ENCODE measurements at regions not wholly inside any gene's neighbourhood (a gene's known extent, or its start where the extent isn't known, plus 50 kb on each side); places are given as distances from the start of the nearest gene placed in this dataset.

DNA sequence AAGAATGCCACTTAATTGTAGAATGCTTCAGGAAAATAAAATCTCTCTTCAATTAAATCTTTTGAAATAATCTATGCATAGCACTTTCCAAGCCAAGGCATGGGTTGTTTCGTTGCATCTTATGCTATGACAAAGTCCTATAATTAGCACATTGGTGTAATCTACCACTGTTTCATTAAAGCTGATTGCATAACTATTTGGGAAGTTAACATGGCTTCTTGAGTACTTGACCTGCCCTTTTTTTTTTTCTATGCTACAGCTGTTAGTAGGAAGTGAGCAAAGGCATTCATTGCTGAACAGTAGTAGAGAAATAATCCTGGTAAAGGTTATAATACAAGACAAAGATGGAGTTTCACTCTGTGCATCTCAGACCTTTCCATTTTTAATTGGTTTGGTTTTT is 557.2 kb upstream of the CELF2 start:
- TF ChIP-seq, protein P1, sequence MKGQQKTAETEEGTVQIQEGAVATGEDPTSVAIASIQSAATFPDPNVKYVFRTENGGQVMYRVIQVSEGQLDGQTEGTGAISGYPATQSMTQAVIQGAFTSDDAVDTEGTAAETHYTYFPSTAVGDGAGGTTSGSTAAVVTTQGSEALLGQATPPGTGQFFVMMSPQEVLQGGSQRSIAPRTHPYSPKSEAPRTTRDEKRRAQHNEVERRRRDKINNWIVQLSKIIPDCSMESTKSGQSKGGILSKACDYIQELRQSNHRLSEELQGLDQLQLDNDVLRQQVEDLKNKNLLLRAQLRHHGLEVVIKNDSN (IDR thresholded peaks at IDR 0.05) = no peak
- TF ChIP-seq, protein P2, sequence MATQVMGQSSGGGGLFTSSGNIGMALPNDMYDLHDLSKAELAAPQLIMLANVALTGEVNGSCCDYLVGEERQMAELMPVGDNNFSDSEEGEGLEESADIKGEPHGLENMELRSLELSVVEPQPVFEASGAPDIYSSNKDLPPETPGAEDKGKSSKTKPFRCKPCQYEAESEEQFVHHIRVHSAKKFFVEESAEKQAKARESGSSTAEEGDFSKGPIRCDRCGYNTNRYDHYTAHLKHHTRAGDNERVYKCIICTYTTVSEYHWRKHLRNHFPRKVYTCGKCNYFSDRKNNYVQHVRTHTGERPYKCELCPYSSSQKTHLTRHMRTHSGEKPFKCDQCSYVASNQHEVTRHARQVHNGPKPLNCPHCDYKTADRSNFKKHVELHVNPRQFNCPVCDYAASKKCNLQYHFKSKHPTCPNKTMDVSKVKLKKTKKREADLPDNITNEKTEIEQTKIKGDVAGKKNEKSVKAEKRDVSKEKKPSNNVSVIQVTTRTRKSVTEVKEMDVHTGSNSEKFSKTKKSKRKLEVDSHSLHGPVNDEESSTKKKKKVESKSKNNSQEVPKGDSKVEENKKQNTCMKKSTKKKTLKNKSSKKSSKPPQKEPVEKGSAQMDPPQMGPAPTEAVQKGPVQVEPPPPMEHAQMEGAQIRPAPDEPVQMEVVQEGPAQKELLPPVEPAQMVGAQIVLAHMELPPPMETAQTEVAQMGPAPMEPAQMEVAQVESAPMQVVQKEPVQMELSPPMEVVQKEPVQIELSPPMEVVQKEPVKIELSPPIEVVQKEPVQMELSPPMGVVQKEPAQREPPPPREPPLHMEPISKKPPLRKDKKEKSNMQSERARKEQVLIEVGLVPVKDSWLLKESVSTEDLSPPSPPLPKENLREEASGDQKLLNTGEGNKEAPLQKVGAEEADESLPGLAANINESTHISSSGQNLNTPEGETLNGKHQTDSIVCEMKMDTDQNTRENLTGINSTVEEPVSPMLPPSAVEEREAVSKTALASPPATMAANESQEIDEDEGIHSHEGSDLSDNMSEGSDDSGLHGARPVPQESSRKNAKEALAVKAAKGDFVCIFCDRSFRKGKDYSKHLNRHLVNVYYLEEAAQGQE (IDR thresholded peaks at IDR 0.05; ENCODE audit: low read depth) = no peak
- TF ChIP-seq, protein P3, sequence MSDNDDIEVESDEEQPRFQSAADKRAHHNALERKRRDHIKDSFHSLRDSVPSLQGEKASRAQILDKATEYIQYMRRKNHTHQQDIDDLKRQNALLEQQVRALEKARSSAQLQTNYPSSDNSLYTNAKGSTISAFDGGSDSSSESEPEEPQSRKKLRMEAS (IDR thresholded peaks at IDR 0.05) = no peak
- TF ChIP-seq FOXM1 (IDR thresholded peaks at IDR 0.05; ENCODE audit: borderline replicate concordance, low read depth) = no peak
- no peak for TF ChIP-seq YY1 (IDR thresholded peaks at IDR 0.05; ENCODE audit: low read depth)
- no peak for TF ChIP-seq TCF12 (IDR thresholded peaks at IDR 0.05; ENCODE audit: low read depth)
